NOMO-1 (cell line): ENCODE measurements at regions not wholly inside any gene's neighbourhood (a gene's known extent, or its start where the extent isn't known, plus 50 kb on each side); places are given as distances from the start of the nearest gene placed in this dataset.

Experiments used
- DNase-seq, 2 experiments: peaks; one replicate each; lab custom pipeline; 2025; ENCODE audit not compliant: unreplicated experiment in 2 of 2; lab: John Stamatoyannopoulos, UW

DNA sequence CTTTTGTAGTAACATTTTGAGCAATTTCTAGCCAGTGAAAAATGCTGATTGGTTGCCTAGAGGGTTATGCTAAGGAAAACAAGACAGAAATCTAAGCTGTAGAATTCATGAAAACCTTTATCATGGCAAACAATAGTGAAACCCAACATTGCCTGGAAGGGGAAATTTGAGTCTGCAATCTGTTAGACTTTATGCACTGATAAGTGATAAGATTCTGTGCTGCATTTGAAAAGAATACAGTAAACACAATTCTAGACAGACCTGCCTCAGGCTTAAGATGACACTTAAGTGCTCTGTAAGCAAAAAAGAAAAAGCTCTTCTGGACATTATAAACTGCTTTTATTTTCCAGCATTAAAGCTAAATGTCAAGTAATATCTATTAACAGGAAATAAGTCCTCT lies 519.3 kb downstream of the ISL1 start:
- no peak for DNase-seq

DNA sequence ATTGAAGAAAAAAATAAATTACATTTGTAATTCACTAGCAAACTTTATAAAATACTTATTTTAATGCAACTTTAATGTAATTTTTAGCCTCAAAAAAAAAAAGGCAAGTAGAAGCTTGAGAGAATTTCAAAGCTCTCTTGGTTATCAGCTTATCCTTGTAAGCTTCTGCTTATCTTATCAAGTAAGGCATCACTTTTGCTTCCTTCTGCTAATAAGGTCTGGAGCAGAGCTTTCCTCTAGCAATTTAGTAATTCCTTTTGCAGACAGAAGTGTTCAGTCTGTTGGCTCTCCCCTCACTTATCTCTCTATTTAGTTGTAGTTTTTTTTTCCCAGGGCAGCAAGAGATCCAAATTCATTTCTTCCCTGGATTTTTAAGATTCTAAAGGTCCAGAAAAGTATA lies 525.0 kb downstream of the ISL1 start:
- DNase-seq, result no peak

DNA sequence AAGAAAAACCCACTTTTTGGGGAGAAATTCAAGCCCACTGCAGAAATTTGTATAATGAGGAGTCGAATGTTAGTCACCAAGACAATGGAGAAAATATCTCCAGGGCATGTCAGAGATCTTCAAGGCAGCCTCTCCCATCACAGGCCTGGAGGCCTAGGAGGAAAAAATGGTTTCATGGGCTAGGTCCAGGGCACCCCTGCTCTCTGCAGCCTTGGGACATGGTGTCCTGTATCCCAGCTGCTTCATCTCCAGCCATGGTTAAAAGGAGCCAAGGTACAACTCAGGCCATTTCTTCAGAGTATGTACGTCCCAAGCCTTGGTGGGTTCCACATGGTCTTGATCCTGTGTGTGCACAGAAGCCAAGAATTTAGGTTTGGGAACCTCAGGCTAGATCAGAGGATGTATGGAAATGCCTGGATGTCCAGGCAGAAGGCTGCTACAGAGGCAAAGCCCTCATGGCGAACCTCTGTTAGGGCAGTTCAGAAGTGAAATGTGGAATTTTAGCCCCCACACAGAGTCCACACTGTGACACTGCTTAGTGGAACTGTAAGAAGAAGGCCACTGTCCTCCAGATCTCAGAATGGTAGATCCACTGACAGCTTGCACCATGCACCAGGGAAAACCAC lies 561.4 kb downstream of the ISL1 start:
- no peak for DNase-seq

- no peak for DNase-seq
Observed at GRCh38 chr5:51958473-51958872, 575.2 kb downstream of the ISL1 start.

- DNase-seq, result no peak
Observed at GRCh38 chr5:51960617-51961121, 577.4 kb downstream of the ISL1 start.

DNA sequence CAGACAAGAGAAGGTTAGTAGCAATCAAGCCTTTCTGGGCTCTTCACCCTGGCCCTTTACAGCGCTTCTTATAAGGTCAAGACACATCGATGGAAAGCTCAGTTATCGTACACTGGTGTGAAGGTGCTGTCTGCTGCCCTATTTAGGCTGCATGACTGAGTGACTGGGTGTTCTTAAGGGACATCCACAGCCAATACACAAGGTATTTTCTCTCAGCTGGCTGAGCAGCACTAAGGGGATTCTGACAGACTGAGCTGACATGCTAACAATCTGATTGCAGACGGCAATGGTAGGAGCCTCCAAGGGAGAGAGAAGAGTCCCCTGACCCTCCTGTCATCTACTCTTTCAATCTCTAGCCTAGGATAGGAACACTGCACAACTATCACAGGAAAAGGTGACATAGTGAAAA lies 577.9 kb downstream of the ISL1 start:
- no peak for DNase-seq

GRCh38 chr5:51968756-51969155 lies 585.5 kb downstream of the ISL1 start:
- DNase-seq, result no peak

- no peak for DNase-seq
Observed at GRCh38 chr5:51974834-51975233, 591.6 kb downstream of the ISL1 start.

- DNase-seq, result no peak
Observed at GRCh38 chr5:51977014-51977413, 593.8 kb downstream of the ISL1 start.

- no peak for DNase-seq
Observed at GRCh38 chr5:51983161-51983560, 599.9 kb downstream of the ISL1 start.

DNA sequence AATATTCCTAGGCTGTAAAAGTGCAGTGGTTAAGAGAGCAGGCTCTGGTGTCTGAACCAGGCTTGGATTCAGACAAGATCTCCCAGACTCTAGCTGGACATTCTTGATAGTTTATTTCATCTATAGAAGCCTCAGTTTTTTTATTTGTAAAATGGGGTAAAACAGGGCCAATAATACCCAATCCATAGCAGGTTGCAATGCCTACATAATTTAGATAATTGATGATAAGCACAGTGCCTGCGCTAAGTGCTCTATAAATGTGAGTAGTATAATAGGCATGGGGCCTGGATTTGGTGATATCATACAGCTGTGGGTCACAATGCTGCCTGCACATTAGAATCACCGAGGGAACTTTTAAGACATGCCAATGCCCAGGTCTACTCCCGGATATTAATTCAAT lies 603.5 kb downstream of the ISL1 start:
- DNase-seq, result no peak

- DNase-seq, result no peak
Observed at GRCh38 chr5:51987239-51987638, 604.0 kb downstream of the ISL1 start.

DNA sequence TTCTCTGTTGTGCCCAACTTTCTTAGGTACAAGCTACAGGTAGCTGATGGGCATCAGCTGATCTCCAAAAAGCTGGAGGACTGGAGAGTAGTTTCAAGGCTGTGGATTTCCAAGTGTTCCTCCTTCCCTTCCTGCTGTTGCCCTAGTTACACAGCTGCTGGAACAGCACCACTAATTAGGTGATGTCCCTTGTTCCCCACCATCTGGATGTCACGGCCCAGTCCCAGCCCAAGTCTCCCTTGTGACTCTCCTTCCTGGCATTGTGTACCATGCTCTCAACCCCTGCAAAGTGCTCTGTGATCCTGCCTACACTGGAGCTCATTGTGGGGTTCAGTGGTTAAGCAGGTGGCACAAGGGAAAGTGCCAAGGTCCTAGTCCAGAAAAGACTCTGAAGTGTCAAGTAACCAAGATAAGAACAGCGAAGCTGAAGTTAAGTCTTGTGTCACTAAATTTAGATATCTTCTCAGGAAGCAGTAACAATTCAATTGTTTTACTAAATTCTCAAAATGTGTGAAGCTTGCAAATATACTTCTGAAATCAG lies 604.5 kb downstream of the ISL1 start:
- DNase-seq, result no peak

DNA sequence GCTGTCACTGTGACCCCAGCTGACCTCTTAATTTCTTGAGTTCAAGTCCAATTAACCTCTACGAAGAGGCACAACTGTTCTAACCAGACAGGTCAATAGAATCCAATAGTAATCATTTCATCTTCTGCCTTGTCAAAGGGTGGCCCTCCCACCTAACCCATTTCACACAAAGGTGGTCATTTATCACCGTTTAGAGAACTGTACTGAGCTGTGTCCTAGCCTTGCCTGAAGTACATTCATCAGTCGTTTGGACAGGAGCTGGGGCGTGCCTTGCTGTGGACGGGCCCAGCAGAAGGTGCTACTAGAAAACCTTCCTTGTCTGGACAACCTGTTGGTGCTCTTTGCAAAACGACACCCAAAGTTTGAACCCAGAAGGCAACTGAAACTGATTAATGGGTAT lies 605.4 kb downstream of the ISL1 start:
- DNase-seq, result no peak

- DNase-seq, result no peak
Observed at GRCh38 chr5:51990241-51990640, 607.0 kb downstream of the ISL1 start.

DNA sequence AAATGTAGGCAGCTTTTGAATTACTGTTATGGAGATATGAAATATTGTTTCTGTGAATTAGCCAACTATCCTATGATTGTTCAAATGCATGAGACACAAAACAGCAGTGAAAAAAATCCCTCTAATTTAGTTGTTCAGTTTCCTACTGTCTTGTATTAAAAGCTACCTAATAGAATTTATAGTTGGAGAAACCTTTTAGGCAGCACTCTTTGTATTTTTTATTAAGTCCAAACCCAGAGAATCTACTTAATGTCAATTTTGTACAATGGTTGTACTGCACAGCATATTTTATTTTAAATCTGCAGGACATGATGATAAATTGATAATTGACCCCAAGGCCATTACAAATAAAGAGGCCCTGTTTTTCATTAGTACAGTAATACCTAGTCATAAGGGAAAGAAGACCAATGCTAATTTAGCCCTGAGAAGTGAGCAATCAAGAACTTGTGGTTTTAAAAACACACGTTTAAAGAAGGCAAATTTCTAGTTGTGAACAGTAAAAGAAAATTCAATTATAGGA lies 607.5 kb downstream of the ISL1 start:
- no peak for DNase-seq

GRCh38 chr5:51991940-51992339 lies 608.7 kb downstream of the ISL1 start:
- DNase-seq, result no peak

- no peak for DNase-seq
Observed at GRCh38 chr5:51995773-51996306, 612.6 kb downstream of the ISL1 start.

DNA sequence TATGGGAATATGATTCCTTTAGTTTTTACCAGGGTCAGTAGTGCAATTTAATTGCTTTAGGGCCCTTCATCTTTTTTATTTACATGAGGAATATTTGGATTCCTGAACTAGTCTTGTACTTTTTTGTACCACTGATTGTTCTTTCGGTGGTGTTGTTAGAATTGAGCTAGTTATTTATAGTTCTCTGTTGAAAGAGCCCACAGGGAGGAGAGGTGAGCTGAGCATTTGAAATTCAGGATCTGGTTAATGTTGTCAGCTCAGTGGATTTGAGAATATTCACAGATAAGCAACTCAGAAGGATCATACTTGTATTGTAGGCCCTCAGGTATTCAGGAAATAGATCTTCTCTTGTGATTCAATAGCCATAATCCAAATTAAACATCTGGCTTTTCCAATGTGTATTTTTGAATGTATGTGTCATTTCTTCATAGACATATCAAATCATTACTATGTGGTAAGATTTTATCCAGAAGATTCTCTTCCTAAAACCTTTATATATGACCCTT lies 613.2 kb downstream of the ISL1 start:
- no peak for DNase-seq

- DNase-seq, result no peak
Observed at GRCh38 chr5:51997500-51997899, 614.3 kb downstream of the ISL1 start.

GRCh38 chr5:51997949-51998348 lies 614.7 kb downstream of the ISL1 start:
- DNase-seq, result no peak

- peak in 1 of 2 experiments; percentile 14 for DNase-seq
Observed at GRCh38 chr5:52007230-52007858, 624.1 kb downstream of the ISL1 start.
